ENCODE measurements at regions not wholly inside any gene's neighbourhood (a gene's known extent, or its start where the extent isn't known, plus 50 kb on each side); places are given as distances from the start of the nearest gene placed in this dataset.

DNA sequence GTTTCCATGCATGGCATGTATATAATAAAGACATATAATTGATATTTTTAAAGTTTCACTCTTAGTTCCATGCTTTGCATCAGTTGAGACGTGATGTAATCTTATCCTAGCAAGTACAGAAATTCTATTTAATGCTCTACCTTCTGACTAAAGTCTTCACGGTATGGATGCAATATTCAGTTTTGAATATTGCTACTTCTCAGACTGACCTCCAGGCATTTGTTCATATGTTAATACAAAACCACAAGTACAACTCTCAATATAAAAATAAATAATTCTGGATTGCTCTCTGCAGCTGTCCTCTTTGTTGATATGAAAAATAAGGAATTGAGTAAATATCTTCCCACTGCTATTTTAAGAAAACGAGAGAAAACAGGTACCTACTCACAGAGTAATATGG lies 309.8 kb upstream of the HAND2 start:
- H3K27me3 ChIP-seq (ENCODE audit: control insufficient read depth, low read length): no peaks in the 10 kb centered on the region
- TF ChIP-seq, protein P1, sequence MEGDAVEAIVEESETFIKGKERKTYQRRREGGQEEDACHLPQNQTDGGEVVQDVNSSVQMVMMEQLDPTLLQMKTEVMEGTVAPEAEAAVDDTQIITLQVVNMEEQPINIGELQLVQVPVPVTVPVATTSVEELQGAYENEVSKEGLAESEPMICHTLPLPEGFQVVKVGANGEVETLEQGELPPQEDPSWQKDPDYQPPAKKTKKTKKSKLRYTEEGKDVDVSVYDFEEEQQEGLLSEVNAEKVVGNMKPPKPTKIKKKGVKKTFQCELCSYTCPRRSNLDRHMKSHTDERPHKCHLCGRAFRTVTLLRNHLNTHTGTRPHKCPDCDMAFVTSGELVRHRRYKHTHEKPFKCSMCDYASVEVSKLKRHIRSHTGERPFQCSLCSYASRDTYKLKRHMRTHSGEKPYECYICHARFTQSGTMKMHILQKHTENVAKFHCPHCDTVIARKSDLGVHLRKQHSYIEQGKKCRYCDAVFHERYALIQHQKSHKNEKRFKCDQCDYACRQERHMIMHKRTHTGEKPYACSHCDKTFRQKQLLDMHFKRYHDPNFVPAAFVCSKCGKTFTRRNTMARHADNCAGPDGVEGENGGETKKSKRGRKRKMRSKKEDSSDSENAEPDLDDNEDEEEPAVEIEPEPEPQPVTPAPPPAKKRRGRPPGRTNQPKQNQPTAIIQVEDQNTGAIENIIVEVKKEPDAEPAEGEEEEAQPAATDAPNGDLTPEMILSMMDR (IDR thresholded peaks at IDR 0.05; ENCODE audit: low read depth, low read length, poor library complexity, severe bottlenecking): no peak
- TF ChIP-seq EZH2phosphoT487 (IDR thresholded peaks at IDR 0.05; ENCODE audit: borderline replicate concordance, low read length): no peak
- H3K27ac ChIP-seq (ENCODE audit: low read depth, low read length): no peak overlapping the region
- no peak overlapping the region for H3K4me3 ChIP-seq (ENCODE audit: low read length)
- H3K79me2 ChIP-seq (ENCODE audit: control insufficient read depth, low read length): no peaks in the 10 kb centered on the region
- no peaks in the 10 kb centered on the region for H3K4me1 ChIP-seq (ENCODE audit: control insufficient read depth, low read length)
- H3K36me3 ChIP-seq (ENCODE audit: control insufficient read depth, low read length): no peaks in the 10 kb centered on the region
- no peaks in the 10 kb centered on the region for H4K20me1 ChIP-seq (ENCODE audit: control insufficient read depth, insufficient read depth, low read depth, low read length)
- no peaks in the 10 kb centered on the region for H3F3A ChIP-seq (ENCODE audit: control insufficient read depth, insufficient read depth)
- H3K4me2 ChIP-seq (ENCODE audit: low read length): no peak overlapping the region
- H3K9me3 ChIP-seq (ENCODE audit: control insufficient read depth, insufficient read depth, low read length): no peaks in the 10 kb centered on the region
- H3K9me2 ChIP-seq (replicated peaks; ENCODE audit: control insufficient read depth, low read length): no peaks in the 10 kb centered on the region

- Histone ChIP-seq H3K4me1 (ENCODE audit: control insufficient read depth, low read length) (no peaks in the 10 kb centered on the region), H4K20me1 (ENCODE audit: control insufficient read depth, insufficient read depth, low read depth, low read length) (no peaks in the 10 kb centered on the region), H3K27me3 (ENCODE audit: control insufficient read depth, low read length) (no peaks in the 10 kb centered on the region), H3K27ac (ENCODE audit: low read depth, low read length) (no peak overlapping the region), H3K9me3 (ENCODE audit: control insufficient read depth, insufficient read depth, low read length) (no peaks in the 10 kb centered on the region), H3F3A (ENCODE audit: control insufficient read depth, insufficient read depth) (no peaks in the 10 kb centered on the region), H3K79me2 (ENCODE audit: control insufficient read depth, low read length) (no peaks in the 10 kb centered on the region), H3K4me2 (ENCODE audit: low read length) (no peak overlapping the region), H3K9me2 (replicated peaks; ENCODE audit: control insufficient read depth, low read length) (no peaks in the 10 kb centered on the region), H3K36me3 (ENCODE audit: control insufficient read depth, low read length) (no peaks in the 10 kb centered on the region), H3K4me3 (ENCODE audit: low read length) (no peak overlapping the region)
- TF ChIP-seq, protein P1 (IDR thresholded peaks at IDR 0.05; ENCODE audit: low read depth, low read length, poor library complexity, severe bottlenecking): no peak
- TF ChIP-seq EZH2phosphoT487 (IDR thresholded peaks at IDR 0.05; ENCODE audit: borderline replicate concordance, low read length): no peak
Observed at GRCh38 chr4:173837517-173837916, 307.5 kb upstream of the HAND2 start.

DNA sequence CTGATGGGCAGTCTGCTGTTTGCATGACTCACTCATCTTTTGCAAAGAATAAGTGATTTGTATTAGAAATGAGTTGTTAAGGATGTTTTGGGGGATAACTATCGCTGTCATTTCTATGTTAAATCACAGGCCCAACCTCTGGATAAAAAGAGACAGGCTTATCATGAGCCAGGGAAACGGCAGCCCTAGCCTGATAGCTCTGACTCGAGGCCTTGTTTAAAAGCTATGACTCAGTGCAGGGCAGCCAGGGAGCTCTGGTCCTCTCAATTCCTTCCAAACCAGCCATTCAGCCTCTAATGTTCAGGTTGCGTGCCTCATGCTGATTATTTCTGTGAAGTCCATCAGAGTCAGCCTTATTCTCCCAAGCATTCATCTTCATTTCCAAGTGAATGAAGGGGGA lies 305.9 kb upstream of the HAND2 start:
- Histone ChIP-seq H3K4me3 (ENCODE audit: low read length) (no peak overlapping the region), H3K4me1 (ENCODE audit: control insufficient read depth, low read length) (no peaks in the 10 kb centered on the region), H3K27ac (ENCODE audit: low read depth, low read length) (no peak overlapping the region), H3K9me3 (ENCODE audit: control insufficient read depth, insufficient read depth, low read length) (no peaks in the 10 kb centered on the region), H3K4me2 (ENCODE audit: low read length) (no peak overlapping the region), H3K27me3 (ENCODE audit: control insufficient read depth, low read length) (no peaks in the 10 kb centered on the region), H3F3A (ENCODE audit: control insufficient read depth, insufficient read depth) (no peaks in the 10 kb centered on the region), H3K36me3 (ENCODE audit: control insufficient read depth, low read length) (no peaks in the 10 kb centered on the region), H4K20me1 (ENCODE audit: control insufficient read depth, insufficient read depth, low read depth, low read length) (no peaks in the 10 kb centered on the region), H3K79me2 (ENCODE audit: control insufficient read depth, low read length) (no peaks in the 10 kb centered on the region), H3K9me2 (replicated peaks; ENCODE audit: control insufficient read depth, low read length) (no peaks in the 10 kb centered on the region)
- TF ChIP-seq, protein P1 (IDR thresholded peaks at IDR 0.05; ENCODE audit: low read depth, low read length, poor library complexity, severe bottlenecking): no peak
- TF ChIP-seq EZH2phosphoT487 (IDR thresholded peaks at IDR 0.05; ENCODE audit: borderline replicate concordance, low read length): no peak

DNA sequence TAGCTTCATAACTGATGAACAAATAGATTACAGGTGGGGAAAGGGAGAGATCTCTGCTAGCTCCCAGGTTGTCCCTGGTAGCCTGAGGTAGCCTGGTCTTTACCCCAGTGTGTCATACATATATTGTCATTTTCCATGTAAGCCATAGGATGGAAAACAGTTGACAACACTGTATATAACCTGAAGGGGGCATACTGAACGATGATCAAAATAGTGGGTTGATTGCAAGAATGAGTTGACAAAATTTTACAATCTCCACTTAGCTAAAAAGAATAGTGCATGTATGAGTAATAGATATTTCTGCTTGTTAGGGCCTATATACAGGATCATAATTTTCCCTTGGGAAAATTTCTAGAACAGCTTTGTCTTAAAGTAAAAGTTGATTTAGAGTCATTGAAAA lies 304.1 kb upstream of the HAND2 start:
- Histone ChIP-seq H3K4me2 (ENCODE audit: low read length) (no peak overlapping the region), H3K4me1 (ENCODE audit: control insufficient read depth, low read length) (no peaks in the 10 kb centered on the region), H3K79me2 (ENCODE audit: control insufficient read depth, low read length) (no peaks in the 10 kb centered on the region), H3F3A (ENCODE audit: control insufficient read depth, insufficient read depth) (no peaks in the 10 kb centered on the region), H3K4me3 (ENCODE audit: low read length) (no peak overlapping the region), H3K27me3 (ENCODE audit: control insufficient read depth, low read length) (no peaks in the 10 kb centered on the region), H3K36me3 (ENCODE audit: control insufficient read depth, low read length) (no peaks in the 10 kb centered on the region), H3K9me3 (ENCODE audit: control insufficient read depth, insufficient read depth, low read length) (no peaks in the 10 kb centered on the region), H3K9me2 (replicated peaks; ENCODE audit: control insufficient read depth, low read length) (no peaks in the 10 kb centered on the region), H3K27ac (ENCODE audit: low read depth, low read length) (no peak overlapping the region), H4K20me1 (ENCODE audit: control insufficient read depth, insufficient read depth, low read depth, low read length) (no peaks in the 10 kb centered on the region)
- TF ChIP-seq EZH2phosphoT487 (IDR thresholded peaks at IDR 0.05; ENCODE audit: borderline replicate concordance, low read length): no peak
- TF ChIP-seq, protein P1 (IDR thresholded peaks at IDR 0.05; ENCODE audit: low read depth, low read length, poor library complexity, severe bottlenecking): peak; percentile 26
